ENCODE measurements at regions not wholly inside any gene's neighbourhood (a gene's known extent, or its start where the extent isn't known, plus 50 kb on each side); places are given as distances from the start of the nearest gene placed in this dataset.

DNA sequence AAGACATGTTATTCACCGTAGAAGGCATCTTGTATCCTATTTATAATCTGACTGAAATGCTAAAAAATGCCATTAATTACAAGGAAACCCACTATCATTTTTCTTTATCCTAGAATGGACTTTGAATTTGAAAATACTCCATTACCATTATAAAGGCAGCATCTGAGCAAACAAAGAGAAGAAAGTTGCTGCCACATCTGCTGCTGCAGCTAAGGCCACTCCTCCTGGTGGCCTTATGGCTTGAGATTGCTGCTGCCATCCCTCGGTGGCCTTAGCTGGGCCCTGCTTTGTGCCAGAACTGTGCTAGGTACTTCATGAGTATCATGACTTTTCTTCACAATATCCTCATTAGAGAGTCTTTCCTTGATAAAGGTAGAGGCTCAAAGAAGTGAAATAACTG is 1210.1 kb upstream of the TENM4 start (continued):
- no peak for TF ChIP-seq SNAI2 (CRISPR knock-in tag; IDR thresholded peaks at IDR 0.05)
- TF ChIP-seq GLIS3 (CRISPR knock-in tag; IDR thresholded peaks at IDR 0.05) = no peak
- TF ChIP-seq ISL1 (CRISPR knock-in tag; IDR thresholded peaks at IDR 0.05) = no peak
- TF ChIP-seq BACH2 (CRISPR knock-in tag; IDR thresholded peaks at IDR 0.05; ENCODE audit: borderline replicate concordance) = no peak
- TF ChIP-seq ZNF565 (CRISPR knock-in tag; conservative IDR thresholded peaks at IDR 0.05; ENCODE audit: low read depth) = no peak

DNA sequence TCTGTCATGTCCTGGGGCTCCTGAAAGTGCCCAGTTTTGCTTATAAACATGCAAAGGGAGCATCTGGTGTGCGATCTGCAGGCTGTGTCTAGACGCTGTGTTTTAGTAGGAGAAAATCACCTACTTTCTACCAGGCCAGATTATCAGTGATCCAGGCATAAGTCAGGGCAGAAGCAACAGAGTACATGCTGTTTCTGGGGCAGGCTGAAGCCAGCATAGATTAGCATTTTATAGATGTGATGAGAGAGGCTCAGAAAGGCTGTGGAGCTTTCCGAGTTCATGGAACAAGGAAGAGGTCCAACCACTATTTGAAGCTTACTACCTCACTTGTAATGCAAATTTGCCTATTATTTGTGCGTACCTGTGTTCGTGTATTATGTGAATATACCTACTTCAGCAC is 1208.4 kb upstream of the TENM4 start:
- ATAC-seq = no peak
- TF ChIP-seq, protein P1, sequence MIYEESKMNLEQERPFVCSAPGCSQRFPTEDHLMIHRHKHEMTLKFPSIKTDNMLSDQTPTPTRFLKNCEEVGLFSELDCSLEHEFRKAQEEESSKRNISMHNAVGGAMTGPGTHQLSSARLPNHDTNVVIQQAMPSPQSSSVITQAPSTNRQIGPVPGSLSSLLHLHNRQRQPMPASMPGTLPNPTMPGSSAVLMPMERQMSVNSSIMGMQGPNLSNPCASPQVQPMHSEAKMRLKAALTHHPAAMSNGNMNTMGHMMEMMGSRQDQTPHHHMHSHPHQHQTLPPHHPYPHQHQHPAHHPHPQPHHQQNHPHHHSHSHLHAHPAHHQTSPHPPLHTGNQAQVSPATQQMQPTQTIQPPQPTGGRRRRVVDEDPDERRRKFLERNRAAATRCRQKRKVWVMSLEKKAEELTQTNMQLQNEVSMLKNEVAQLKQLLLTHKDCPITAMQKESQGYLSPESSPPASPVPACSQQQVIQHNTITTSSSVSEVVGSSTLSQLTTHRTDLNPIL (CRISPR knock-in tag; IDR thresholded peaks at IDR 0.05; ENCODE audit: low read depth) = no peak
- TF ChIP-seq GLIS3 (CRISPR knock-in tag; IDR thresholded peaks at IDR 0.05) (no peak), ISL1 (CRISPR knock-in tag; IDR thresholded peaks at IDR 0.05) (no peak), CSDC2 (CRISPR knock-in tag; IDR thresholded peaks at IDR 0.05) (no peak), TCF4 (CRISPR knock-in tag; IDR thresholded peaks at IDR 0.05; ENCODE audit: borderline replicate concordance) (no peak), OSR1 (CRISPR knock-in tag; IDR thresholded peaks at IDR 0.05) (no peak), BACH2 (CRISPR knock-in tag; IDR thresholded peaks at IDR 0.05; ENCODE audit: borderline replicate concordance) (no peak), PPARA (CRISPR knock-in tag; IDR thresholded peaks at IDR 0.05; ENCODE audit: borderline replicate concordance) (no peak), ZNF70 (CRISPR knock-in tag; IDR thresholded peaks at IDR 0.05) (no peak), RARB (CRISPR knock-in tag; IDR thresholded peaks at IDR 0.05) (no peak), ZNF8 (CRISPR knock-in tag; IDR thresholded peaks at IDR 0.05) (no peak)
- TF ChIP-seq, protein P2, sequence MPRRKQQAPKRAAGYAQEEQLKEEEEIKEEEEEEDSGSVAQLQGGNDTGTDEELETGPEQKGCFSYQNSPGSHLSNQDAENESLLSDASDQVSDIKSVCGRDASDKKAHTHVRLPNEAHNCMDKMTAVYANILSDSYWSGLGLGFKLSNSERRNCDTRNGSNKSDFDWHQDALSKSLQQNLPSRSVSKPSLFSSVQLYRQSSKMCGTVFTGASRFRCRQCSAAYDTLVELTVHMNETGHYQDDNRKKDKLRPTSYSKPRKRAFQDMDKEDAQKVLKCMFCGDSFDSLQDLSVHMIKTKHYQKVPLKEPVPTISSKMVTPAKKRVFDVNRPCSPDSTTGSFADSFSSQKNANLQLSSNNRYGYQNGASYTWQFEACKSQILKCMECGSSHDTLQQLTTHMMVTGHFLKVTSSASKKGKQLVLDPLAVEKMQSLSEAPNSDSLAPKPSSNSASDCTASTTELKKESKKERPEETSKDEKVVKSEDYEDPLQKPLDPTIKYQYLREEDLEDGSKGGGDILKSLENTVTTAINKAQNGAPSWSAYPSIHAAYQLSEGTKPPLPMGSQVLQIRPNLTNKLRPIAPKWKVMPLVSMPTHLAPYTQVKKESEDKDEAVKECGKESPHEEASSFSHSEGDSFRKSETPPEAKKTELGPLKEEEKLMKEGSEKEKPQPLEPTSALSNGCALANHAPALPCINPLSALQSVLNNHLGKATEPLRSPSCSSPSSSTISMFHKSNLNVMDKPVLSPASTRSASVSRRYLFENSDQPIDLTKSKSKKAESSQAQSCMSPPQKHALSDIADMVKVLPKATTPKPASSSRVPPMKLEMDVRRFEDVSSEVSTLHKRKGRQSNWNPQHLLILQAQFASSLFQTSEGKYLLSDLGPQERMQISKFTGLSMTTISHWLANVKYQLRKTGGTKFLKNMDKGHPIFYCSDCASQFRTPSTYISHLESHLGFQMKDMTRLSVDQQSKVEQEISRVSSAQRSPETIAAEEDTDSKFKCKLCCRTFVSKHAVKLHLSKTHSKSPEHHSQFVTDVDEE (CRISPR knock-in tag; IDR thresholded peaks at IDR 0.05) = no peak
- TF ChIP-seq, protein P3, sequence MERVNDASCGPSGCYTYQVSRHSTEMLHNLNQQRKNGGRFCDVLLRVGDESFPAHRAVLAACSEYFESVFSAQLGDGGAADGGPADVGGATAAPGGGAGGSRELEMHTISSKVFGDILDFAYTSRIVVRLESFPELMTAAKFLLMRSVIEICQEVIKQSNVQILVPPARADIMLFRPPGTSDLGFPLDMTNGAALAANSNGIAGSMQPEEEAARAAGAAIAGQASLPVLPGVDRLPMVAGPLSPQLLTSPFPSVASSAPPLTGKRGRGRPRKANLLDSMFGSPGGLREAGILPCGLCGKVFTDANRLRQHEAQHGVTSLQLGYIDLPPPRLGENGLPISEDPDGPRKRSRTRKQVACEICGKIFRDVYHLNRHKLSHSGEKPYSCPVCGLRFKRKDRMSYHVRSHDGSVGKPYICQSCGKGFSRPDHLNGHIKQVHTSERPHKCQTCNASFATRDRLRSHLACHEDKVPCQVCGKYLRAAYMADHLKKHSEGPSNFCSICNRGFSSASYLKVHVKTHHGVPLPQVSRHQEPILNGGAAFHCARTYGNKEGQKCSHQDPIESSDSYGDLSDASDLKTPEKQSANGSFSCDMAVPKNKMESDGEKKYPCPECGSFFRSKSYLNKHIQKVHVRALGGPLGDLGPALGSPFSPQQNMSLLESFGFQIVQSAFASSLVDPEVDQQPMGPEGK (CRISPR knock-in tag; IDR thresholded peaks at IDR 0.05; ENCODE audit: borderline replicate concordance) = no peak
- TF ChIP-seq, protein P4, sequence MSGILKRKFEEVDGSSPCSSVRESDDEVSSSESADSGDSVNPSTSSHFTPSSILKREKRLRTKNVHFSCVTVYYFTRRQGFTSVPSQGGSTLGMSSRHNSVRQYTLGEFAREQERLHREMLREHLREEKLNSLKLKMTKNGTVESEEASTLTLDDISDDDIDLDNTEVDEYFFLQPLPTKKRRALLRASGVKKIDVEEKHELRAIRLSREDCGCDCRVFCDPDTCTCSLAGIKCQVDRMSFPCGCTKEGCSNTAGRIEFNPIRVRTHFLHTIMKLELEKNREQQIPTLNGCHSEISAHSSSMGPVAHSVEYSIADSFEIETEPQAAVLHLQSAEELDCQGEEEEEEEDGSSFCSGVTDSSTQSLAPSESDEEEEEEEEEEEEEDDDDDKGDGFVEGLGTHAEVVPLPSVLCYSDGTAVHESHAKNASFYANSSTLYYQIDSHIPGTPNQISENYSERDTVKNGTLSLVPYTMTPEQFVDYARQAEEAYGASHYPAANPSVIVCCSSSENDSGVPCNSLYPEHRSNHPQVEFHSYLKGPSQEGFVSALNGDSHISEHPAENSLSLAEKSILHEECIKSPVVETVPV (CRISPR knock-in tag; IDR thresholded peaks at IDR 0.05) = no peak

DNA sequence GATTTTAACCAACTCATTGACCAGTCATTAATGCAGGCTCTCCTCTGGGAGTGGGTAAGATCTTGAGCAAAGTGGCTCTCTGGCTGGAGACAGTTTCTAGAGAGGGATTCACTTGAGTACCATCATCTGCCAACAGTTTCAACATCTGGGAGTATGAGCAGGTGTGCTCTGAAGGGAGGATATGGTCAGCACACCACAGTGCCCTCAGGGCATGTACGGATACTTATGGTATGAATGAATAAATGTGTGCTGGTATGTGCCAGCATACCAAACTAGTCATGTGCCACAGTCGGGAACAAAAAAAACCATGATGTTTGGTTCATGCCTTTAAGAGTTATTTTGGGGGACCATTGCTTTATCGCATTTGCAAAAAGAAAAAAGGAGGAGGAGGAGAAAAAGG is 1197.5 kb upstream of the TENM4 start:
- TF ChIP-seq, protein P1 (CRISPR knock-in tag; IDR thresholded peaks at IDR 0.05; ENCODE audit: low read depth) = no peak
- TF ChIP-seq ZNF565 (CRISPR knock-in tag; conservative IDR thresholded peaks at IDR 0.05; ENCODE audit: low read depth) (no peak), ARNTL (CRISPR knock-in tag; IDR thresholded peaks at IDR 0.05; ENCODE audit: borderline replicate concordance, low read depth) (no peak), ZC3H10 (CRISPR knock-in tag; IDR thresholded peaks at IDR 0.05) (no peak), OSR1 (CRISPR knock-in tag; IDR thresholded peaks at IDR 0.05) (no peak)
- no peak for ATAC-seq

DNA sequence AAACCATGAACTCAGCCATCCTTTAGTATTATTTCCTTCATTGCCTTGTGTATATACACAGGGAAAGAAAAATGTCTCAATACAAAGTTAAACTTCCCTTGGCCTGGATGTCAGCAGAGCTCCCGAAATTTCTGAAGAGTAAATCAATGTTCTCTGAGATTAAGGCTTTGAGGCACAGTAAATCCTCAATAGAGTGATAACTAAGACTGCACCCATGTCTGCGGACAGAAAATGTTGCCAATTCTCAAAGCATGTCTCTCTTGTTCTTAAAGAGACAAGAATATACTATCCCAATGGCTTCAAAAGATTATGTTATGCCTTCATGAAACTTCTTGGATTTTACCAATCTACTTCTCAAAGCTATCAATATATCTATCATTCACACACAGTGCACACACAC is 1196.7 kb upstream of the TENM4 start:
- no peak for ATAC-seq
- TF ChIP-seq ZNF565 (CRISPR knock-in tag; conservative IDR thresholded peaks at IDR 0.05; ENCODE audit: low read depth) (no peak), SNAI2 (CRISPR knock-in tag; IDR thresholded peaks at IDR 0.05) (no peak), BACH2 (CRISPR knock-in tag; IDR thresholded peaks at IDR 0.05; ENCODE audit: borderline replicate concordance) (no peak), CSDC2 (CRISPR knock-in tag; IDR thresholded peaks at IDR 0.05) (no peak), GLIS3 (CRISPR knock-in tag; IDR thresholded peaks at IDR 0.05) (no peak), TCF4 (CRISPR knock-in tag; IDR thresholded peaks at IDR 0.05; ENCODE audit: borderline replicate concordance) (no peak), OSR1 (CRISPR knock-in tag; IDR thresholded peaks at IDR 0.05) (no peak)
- TF ChIP-seq, protein P1 (CRISPR knock-in tag; IDR thresholded peaks at IDR 0.05; ENCODE audit: low read depth) = no peak
- TF ChIP-seq, protein P3 (CRISPR knock-in tag; IDR thresholded peaks at IDR 0.05; ENCODE audit: borderline replicate concordance) = no peak

Measured in SK-N-SH treated with all-trans-retinoic acid at 6 μM for 48 hours (cell line).